GM19452 (cell line): ENCODE measurements at regions not wholly inside any gene's neighbourhood (a gene's known extent, or its start where the extent isn't known, plus 50 kb on each side); places are given as distances from the start of the nearest gene placed in this dataset.
A peak's percentile ranks its signal among the peaks of the same experiment; 100 is the strongest.

Experiments
- ATAC-seq: cut with Tn5 transposase; IDR thresholded peaks from one replicate; pipeline ENCODE4 v1.9.1; 2021; ENCODE audit not compliant: unreplicated experiment

DNA sequence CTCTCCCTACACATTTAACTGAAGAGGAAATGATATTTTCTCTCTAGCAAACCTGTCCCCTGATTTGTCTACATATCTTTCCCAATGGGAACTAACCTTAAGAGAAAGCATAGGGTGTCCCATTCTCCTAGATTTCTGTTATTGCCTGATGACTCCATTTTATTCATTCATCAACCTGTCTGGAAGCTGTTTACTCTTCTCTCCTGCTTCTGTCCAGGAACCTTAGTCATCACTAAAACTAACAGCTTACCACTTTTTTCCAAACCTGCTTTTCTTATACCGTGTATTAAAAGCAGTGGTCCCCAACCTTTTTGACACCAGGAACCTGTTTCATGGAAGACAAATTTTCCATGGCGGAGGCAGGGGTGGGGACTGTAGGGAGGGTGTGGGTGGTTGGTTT, 473.3 kb upstream of the PCDH15 start:
- no peak for ATAC-seq

DNA sequence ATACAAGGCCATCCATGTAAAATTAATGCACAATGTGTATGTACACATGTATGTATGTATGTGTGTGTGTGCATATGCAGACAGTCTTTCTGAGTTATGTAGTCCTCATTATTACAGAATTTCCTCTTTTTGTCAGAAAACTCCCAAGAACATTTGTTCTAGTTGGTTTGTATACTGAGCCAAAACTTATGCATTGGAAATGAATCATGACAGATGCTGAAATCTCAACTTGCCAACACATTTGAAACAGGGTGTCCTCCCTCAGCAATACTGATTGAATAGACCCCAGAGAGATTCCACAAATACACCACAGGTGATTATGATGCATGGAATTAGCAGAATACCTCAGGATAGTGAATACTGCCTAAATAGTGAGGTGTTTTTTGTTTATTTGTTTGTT, 472.9 kb upstream of the PCDH15 start:
- no peak for ATAC-seq

DNA sequence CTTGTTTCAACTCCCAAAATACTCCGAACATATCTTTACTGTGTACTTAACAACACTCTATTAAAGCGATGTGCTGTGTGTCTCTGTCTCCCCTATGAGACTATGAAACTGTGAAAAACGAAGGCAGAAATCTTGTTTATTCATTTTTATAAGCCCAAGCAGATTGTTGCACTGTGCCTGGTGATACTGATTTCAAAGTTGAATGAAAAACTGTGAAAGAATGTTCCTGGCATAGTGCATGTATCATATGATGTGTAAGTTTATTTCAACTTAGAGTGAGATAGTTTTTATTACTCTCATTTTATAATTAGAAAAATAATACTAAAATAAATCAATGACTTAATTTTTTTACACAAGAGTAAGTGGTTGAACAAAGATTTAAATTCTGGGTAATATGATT, 471.9 kb upstream of the PCDH15 start:
- ATAC-seq, result no peak

DNA sequence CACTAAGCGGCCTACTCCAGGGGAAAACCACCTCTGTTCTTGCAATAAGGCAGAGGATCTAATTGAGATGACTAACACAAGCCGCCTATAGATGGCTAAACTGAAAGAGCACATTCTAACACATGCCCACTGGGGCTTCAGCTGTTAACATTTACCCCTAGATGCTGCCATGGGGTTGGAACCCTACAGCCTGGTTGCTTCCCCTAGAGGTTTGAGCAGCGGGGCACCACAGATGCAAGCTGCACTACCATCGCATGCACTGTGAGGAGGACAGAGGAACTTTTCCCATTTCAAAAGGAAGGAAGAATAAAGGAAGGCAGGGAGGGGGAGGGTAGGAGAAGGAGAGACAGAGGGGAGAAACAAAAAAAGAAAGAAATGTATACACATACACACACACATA, 465.8 kb upstream of the PCDH15 start:
- ATAC-seq, result no peak

DNA sequence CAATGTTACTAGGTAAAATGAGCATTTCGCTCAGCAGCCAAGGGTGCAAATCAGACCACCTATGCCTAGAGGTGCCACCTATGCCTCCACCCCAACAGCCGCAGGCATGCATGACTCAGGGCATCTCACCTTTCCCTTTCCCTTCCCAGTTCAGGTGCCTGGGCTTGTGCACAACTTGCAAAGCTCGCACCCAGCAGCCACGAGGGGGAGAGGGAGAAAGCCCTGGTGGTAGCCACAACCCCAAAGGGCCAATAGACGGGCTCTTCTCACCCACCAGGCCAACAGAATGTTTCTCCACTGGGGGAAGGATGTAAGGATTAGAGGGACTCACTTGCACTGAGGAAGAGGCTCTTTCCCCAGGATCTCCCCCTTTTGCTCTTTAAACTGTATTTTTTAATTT, 462.3 kb upstream of the PCDH15 start:
- ATAC-seq, result no peak

DNA sequence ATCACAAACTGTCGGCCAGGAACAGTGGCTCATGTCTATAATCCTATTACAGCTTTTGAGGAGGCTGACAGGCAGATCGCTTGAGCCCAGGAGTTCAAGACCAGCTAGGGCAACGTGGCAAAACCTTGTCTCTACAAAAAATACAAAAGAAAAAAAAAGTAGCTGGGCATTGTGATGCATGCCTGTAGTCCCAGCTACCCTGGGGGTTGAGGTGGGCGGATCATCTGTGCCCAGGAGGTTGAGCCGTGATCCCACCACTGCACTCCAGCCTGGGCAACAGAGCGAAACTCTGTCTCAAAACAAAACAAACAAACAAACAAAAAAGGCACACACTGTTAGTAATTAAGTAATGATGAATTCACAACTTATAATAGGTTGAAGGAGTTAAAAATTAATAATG, 441.5 kb upstream of the PCDH15 start:
- no peak for ATAC-seq

DNA sequence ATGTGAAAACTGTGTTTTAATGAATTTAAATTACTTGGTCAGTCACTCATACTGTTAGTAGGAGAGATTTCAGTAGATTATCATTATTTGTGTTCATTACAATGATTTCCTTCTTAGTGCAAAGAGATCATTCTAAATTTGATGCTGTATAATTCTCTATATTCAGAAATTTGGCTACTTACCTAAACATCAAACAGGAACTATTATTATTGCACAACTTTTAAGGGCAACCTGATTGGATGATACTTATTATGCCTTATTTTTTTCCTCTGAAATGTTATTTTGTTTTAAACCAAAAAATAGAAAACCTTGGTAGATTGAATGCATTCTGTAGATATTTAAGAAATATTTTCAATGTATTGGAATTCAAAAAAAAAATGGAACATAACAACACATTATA, 436.4 kb upstream of the PCDH15 start:
- no peak for ATAC-seq

DNA sequence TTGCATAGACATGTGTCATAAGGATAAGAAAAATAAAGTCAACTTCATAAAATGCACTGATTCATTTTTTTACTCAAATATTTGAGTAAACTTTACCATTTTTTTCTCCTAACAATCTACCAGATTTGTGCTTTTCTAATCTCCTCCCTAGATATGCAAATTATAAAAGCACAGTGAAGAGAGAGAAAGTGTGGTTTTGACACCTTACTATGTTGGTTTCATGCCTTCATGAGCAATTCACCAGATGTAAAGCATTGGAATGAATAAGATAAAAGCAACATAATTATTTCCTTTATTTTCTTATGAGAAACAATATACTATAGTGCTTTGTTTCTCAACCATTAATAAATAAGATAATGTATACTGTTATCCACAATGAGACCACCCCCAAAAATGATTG, 432.5 kb upstream of the PCDH15 start:
- ATAC-seq, result peak; percentile 97

DNA sequence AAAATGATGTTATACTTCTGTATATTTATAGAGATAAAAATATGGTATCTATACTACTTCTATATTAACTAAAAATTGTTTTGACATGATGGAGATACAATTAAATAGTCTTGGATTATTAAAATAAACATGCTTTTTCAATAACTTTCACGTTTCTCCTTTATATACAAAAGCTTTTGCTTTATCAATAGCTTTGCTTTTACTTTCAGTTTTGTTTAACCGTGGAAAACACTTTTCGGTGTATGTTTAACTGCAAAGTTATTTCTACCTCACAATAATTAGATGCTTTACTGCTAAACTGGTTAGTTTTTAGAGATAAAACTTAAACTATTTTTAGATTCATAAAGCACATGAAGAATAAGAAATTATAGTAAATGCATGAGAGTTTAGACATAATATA, 432.1 kb upstream of the PCDH15 start:
- ATAC-seq, result peak; percentile 57

DNA sequence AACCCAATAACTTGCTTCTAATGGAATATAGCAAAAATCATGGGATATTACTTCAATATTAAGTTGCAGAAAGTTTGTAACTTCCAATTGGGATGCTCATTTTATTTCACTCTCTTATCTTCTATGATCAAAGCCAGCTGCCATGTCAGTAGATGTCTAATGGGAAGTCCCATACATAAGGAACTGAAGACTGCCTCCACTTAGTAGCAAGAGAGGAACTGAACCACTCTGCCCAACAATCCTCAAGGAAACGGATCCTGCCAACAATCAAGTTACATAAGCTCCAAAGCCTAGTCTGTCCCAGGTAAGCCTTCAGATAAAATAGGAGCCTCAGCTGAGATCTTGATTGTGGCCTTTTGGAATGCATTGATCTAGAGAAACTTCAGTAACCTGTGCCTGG, 431.5 kb upstream of the PCDH15 start:
- ATAC-seq, result no peak

DNA sequence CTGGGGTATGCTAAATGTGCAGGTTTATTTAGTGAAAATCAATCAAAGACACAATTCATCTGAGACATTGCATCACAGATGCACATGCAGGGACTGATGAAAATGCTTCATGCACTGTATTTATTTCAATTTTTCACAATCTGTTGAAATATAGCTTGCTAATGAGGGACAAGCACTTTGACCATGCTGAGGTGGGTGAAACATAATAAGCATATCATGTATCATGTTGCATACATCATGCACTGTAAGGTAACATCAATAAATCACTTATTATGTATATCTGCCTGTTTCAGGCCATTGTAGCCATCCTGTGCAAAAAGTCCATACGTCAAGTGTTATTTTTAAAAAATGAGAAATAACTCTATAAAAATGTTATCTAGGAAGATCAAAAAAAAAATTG, 426.9 kb upstream of the PCDH15 start:
- ATAC-seq, result no peak

DNA sequence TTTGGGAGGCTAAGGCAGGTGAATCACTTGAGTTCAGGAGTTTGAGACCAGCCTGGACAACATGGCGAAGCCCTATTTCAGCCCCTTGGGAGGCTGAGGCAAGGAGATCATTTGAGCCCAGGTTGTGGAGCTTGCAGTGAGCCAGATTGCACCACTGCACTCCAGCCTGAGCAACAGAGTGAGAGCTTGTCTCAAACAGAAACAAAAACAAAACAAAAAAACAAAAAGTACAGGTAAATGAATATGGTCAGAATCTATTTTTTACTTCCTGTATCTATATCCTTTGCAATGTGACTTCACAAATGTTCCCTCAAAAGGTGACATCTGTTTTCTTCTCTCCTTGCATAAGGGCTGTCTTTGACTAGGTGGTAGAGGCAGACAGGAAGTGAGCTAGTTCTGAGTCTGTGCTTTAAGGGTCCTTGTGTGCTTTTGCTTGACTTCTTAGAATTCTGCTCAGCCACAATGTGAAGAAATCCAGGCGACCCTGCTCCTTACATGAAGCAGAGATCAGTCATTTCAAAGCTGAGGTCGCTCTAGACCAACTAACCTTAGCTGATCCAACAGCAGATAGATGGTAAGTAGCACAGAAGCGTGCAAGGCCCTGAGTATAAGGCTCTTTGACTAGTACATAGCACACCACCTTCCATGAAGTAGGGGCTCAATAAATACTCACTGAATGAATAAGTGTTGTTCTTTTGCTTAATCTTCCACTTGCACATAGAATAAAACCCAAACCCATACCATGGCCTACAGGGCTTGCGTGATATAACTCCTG, 423.2 kb upstream of the PCDH15 start:
- no peak for ATAC-seq

DNA sequence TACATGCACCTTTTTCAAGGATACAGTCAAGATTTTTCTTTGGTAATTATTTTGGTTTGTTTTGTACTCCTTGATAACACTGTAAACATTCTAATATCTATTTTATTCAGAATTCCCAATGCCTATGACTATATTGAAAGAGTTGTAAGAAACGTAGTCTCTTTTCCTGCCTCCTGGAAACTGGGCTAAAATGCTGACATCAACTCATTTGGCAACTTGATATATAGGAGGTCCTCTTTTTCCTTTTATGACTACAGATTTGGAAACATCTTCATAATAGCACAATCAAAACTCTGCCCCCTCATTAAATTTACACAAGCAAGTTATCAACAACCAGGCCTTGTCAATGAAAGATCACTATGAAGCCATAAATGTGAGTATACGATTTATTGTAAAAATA, 422.3 kb upstream of the PCDH15 start:
- ATAC-seq, result no peak

DNA sequence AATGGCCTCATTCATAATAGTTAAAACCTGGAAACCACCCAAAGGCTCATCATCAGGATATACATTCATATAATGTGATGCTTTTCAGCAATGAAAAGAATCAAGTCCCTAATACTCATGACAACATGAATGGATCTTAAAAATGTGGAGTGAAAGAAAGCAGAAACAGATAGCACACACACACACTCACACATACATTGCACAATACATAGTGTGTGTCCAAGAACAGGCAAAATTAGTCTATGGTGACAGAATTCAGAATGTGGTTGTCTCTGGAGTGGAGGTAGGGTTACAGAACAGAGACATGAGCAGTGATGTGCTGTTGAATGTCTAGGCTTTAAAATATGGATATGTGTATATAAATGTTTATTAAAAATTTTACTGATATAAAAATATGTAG, 419.9 kb upstream of the PCDH15 start:
- ATAC-seq, result no peak

DNA sequence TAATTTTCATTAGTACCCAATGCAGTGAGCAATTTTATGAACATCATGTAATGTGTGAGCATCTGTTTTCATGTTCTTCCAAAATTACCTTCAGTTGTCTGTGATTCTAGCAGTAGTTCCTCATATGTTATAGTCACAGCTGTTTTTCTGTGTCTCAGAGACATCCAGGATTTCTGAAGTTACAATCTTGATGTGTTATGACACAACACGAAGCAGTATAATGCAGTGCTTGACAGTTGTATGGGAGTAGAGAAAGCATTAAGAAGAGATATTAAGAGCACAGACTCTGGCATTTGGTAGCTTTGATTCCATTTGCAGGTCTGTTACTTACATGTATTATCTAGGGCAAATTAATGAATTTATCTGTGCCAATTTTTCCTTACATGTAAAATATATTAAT, 414.7 kb upstream of the PCDH15 start:
- no peak for ATAC-seq

DNA sequence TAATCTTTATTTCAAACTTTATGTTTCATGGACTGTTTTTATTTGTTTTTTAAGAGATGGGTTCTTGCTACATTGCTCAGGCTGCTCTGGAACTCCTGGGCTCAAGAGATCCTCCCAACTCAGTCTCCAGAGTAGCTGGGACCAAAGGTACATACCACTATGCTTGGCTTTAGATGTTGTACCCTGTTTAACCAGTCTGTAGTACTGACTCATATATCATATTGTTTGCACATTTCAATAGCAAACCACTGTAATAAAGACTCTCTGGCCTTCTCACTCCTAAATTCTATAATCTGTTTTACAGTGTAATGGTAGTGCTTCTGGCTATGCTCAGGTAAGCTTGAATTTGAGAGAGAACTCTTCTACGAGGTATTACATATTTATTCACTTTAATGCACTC, 413.6 kb upstream of the PCDH15 start:
- no peak for ATAC-seq

DNA sequence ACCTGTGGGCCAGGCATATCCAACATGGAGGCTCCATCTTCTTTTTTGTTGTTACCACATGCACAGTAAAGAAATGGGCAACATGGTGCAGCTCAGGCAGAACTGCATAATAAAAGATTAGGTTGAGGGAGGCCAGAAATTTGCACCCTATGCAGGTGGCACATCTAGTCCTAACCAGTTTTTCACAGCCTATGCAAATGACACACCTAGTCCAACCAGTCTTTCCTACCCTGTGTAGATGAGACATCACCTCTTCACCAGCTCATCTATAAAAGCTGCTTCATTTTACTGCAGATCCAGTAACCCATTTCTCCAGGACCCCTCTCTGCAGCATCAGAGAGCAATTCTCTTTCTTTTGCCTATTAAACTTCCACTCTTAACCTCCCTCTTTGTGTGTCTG, 411.0 kb upstream of the PCDH15 start:
- ATAC-seq, result no peak

DNA sequence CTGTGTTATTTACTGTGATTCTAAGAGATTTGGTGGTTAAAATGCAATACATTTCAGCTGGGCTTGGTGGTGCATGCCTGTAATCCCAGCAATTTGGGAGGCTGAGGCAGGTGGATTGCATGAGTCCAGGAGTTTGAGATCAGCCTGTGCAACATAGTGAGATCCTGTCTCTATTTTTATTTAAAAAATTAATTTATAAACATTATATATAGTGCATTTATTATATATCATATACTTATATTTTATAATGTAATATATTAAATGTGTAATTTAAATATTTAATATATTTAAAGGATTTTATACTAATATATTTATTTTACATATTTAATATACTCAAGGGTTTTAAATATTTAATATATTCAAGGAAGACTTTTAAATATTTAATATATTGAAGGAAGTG, 402.8 kb upstream of the PCDH15 start:
- ATAC-seq, result no peak

DNA sequence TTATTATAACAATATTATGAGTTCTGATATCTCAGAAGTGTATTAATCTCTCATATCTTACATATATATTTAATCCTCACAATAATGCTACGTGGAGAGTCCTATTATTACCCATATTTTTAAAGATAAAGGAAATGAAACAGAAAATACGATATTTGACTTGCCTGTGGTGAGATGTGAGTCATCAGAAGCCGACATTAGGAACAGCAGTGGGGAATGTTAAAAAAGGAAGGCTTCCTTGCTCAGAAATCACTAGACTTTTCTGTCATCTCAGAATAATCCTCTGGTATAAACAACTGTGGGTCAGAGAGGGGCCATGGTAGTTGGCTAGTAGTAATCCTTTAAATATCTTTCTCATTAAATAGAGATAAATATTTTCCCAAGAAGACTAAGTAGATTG, 402.3 kb upstream of the PCDH15 start:
- no peak for ATAC-seq

DNA sequence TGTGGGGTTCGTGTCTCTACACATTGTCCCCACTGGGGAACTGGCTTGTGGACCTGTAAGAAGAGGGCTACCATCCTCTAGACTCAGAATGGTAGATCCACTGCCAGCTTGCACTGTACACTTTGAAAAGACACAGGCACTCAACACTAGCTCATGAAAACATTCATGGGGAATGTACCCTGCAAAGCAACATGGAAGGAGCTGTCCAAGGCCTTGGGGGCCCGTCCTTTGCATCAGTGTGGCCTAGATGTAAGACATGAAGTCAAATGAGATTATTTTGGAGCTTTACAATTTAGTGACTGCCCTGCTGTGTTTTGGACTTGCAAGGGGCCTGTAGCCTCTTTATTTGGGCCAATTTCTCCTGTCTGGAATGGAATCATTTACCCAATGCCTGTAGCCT, 399.0 kb upstream of the PCDH15 start:
- ATAC-seq, result no peak

DNA sequence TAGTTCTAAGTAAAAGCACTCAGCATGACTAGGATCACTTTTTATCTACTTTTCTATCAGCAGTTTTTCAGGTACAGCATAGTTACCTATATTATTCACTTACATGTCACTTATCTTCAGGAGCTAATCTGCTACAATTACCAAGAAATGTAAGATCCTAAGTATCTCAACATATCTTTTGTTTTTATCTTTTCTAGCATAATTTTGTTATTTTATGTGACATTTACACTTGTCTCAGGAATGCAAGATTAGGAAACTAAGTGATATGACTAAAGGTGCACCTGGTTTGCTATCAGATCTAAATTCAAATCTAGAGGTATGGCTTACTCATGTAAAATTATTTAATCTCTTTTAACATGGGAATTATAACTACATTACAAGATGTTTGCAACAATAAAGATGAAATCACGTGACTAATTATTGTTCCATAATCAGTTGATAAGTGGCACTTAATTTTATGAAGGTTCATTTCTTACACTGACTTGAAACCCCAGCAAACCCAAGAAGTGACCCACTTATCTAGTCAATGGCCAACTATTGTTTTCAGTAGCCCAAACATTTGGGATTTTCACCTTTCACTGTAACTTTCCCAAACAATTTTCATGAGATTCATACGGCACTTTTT, 390.3 kb upstream of the PCDH15 start:
- ATAC-seq, result no peak

DNA sequence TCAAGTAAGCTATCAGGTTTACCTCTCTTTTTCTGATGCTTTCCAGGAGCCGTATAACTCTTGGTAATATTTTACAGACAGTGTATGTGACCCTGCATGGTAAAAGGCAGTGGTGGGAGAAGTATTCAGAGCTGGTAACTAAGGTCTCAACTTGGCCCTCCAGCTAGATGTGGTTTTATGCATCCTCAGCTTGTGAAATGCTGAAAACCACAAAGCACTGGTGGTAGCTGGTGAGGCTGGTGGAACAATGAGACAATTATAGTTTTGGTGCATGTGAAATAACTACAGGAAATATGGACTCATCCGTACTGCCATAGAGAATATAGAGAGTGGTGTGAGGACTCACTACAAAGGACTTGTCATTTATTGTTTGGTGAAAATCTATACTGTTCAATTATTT, 383.0 kb upstream of the PCDH15 start:
- no peak for ATAC-seq

DNA sequence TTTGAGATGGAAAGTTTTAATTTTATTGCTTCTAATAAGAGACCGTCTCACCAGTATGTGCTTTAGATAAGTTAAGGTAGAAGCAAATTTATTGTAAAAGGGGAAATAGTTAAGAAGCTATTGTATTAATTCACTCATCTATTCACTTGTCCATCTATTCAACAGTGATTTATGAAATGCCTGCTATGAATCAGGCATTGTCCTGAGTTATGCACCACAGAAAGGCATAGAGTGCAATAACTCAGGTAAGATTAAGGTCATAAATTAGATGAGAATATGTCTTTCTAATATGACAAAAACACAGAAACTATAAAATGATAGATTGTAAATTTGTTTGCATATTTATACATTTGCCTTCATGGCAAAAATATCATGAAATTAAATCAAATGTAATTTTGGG, 379.3 kb upstream of the PCDH15 start:
- ATAC-seq, result no peak
